Loucy (cell line): ENCODE measurements at regions not wholly inside any gene's neighbourhood (a gene's known extent, or its start where the extent isn't known, plus 50 kb on each side); places are given as distances from the start of the nearest gene placed in this dataset.

Experiments used
- H2AFZ ChIP-seq: fragments of 200-600 bp; sonication (generic); 2 replicates; pipeline ENCODE4 v1.6.0; 2016; ENCODE audit warnings: antibody characterized with exemption, mild to moderate bottlenecking, low read length, moderate library complexity
- H3F3A ChIP-seq: fragments of 200-600 bp; 2 replicates; pipeline ENCODE4 v1.6.0; 2016; ENCODE audit warnings: antibody characterized with exemption, low read depth, mild to moderate bottlenecking
- H3K27me3 ChIP-seq: fragments of 200-600 bp; sonication (generic); 2 replicates; pipeline ENCODE4 v1.6.1; 2014; ENCODE audit warnings: low read length, mild to moderate bottlenecking; ENCODE audit not compliant: insufficient read depth, poor library complexity, severe bottlenecking
- H3K36me3 ChIP-seq: fragments of 200-600 bp; sonication (generic); 2 replicates; pipeline ENCODE4 v1.6.1; 2016; ENCODE audit warnings: low read length; ENCODE audit not compliant: insufficient read depth
- H3K4me1 ChIP-seq: fragments of 200-600 bp; sonication (generic); 2 replicates; pipeline ENCODE4 v1.5.1; 2014; ENCODE audit warnings: low read length, mild to moderate bottlenecking; ENCODE audit not compliant: insufficient read depth, poor library complexity, severe bottlenecking
- H3K4me2 ChIP-seq: fragments of 200-600 bp; sonication (generic); 2 replicates; pipeline ENCODE4 v1.6.0; 2014; ENCODE audit warnings: antibody characterized with exemption, low read length, low read depth, mild to moderate bottlenecking; ENCODE audit not compliant: poor library complexity, severe bottlenecking
- H3K4me3 ChIP-seq: fragments of 200-600 bp; sonication (generic); 2 replicates; pipeline ENCODE4 v1.5.1; 2014; ENCODE audit warnings: low read length, mild to moderate bottlenecking, mixed read lengths; ENCODE audit not compliant: poor library complexity, severe bottlenecking
- H3K79me2 ChIP-seq: fragments of 200-600 bp; sonication (generic); 2 replicates; pipeline ENCODE4 v1.6.1; 2014; ENCODE audit warnings: low read length; ENCODE audit not compliant: insufficient read depth
- H3K9ac ChIP-seq: fragments of 200-600 bp; sonication (generic); 2 replicates; pipeline ENCODE4 v1.6.0; 2014; ENCODE audit warnings: mild to moderate bottlenecking, low read depth, low read length, moderate library complexity; ENCODE audit not compliant: poor library complexity, severe bottlenecking
- H3K9me2 ChIP-seq: fragments of 200-600 bp; sonication (generic); replicated peaks from 2 replicates; pipeline ENCODE4 v1.6.1; 2016; ENCODE audit warnings: low read depth, low read length, mixed read lengths
- H3K9me3 ChIP-seq: fragments of 200-600 bp; sonication (generic); 2 replicates; pipeline ENCODE4 v1.6.1; 2014; ENCODE audit warnings: mild to moderate bottlenecking, antibody characterized with exemption, low read length, low read depth; ENCODE audit not compliant: insufficient read depth
- H4K20me1 ChIP-seq: fragments of 200-600 bp; sonication (generic); 2 replicates; pipeline ENCODE4 v1.6.0; 2014; ENCODE audit warnings: antibody characterized with exemption, low read length, mild to moderate bottlenecking; ENCODE audit not compliant: insufficient read depth, poor library complexity, severe bottlenecking
- EZH2phosphoT487 ChIP-seq: fragments of 200-600 bp; IDR thresholded peaks from 2 replicates; pipeline ENCODE4 v1.6.1; 2018; ENCODE audit warnings: antibody characterized with exemption, mild to moderate bottlenecking, moderate library complexity, borderline replicate concordance
- TF ChIP-seq, protein P1 (sequence below): fragments of 200-600 bp; sonication (generic); conservative IDR thresholded peaks from 2 replicates; pipeline ENCODE4 v1.5.1; 2014; ENCODE audit warnings: mild to moderate bottlenecking, antibody characterized with exemption, low read length

DNA sequence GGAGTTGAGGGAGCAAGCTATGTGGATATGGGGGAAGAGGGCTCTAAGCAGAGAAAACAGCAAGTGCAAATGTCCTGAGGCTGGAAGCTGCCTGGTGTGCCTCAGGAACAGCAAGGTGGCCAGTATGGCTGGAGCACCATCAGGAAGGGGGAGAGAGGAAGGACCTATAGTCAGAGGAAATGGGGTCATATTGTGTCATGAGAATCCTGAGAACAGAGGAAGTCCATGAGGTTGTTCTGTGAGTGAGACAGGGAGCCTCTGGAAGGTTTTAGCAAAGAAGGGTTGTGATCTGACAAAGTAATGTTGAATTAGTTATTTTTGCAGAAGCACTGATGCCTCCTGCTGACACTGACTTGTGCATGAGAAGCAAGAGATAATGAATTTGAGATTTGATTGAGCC lies 204.3 kb downstream of the PTEN start:
- no peaks in the 10 kb centered on the region for H3K27me3 ChIP-seq
- H3F3A ChIP-seq = no peaks in the 10 kb centered on the region
- peaks cover 72% of the 10 kb centered on the region for H3K4me1 ChIP-seq
- TF ChIP-seq EZH2phosphoT487 = no peak
- TF ChIP-seq, protein P1, sequence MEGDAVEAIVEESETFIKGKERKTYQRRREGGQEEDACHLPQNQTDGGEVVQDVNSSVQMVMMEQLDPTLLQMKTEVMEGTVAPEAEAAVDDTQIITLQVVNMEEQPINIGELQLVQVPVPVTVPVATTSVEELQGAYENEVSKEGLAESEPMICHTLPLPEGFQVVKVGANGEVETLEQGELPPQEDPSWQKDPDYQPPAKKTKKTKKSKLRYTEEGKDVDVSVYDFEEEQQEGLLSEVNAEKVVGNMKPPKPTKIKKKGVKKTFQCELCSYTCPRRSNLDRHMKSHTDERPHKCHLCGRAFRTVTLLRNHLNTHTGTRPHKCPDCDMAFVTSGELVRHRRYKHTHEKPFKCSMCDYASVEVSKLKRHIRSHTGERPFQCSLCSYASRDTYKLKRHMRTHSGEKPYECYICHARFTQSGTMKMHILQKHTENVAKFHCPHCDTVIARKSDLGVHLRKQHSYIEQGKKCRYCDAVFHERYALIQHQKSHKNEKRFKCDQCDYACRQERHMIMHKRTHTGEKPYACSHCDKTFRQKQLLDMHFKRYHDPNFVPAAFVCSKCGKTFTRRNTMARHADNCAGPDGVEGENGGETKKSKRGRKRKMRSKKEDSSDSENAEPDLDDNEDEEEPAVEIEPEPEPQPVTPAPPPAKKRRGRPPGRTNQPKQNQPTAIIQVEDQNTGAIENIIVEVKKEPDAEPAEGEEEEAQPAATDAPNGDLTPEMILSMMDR = no peak
- no peak overlapping the region for H3K4me2 ChIP-seq
- H2AFZ ChIP-seq = no peak overlapping the region
- no peaks in the 10 kb centered on the region for H3K9me3 ChIP-seq
- H3K36me3 ChIP-seq = no peaks in the 10 kb centered on the region
- H3K9me2 ChIP-seq = no peaks in the 10 kb centered on the region
- no peak overlapping the region for H3K4me3 ChIP-seq
- H3K9ac ChIP-seq = no peak overlapping the region
- H3K79me2 ChIP-seq = no peaks in the 10 kb centered on the region
- H4K20me1 ChIP-seq = no peaks in the 10 kb centered on the region

GRCh38 chr10:88069338-88069737 lies 205.9 kb downstream of the PTEN start:
- Histone ChIP-seq H3K4me2 (peak overlapping the region; percentile 40), H2AFZ (no peak overlapping the region), H3K79me2 (no peaks in the 10 kb centered on the region), H3K9ac (peak overlapping the region; percentile 39), H3F3A (no peaks in the 10 kb centered on the region), H3K4me3 (no peak overlapping the region), H3K9me3 (no peaks in the 10 kb centered on the region), H3K36me3 (no peaks in the 10 kb centered on the region), H3K4me1 (peaks cover 59% of the 10 kb centered on the region), H4K20me1 (no peaks in the 10 kb centered on the region), H3K9me2 (no peaks in the 10 kb centered on the region), H3K27me3 (no peaks in the 10 kb centered on the region)
- TF ChIP-seq, protein P1 = no peak
- TF ChIP-seq EZH2phosphoT487 = no peak

- no peaks in the 10 kb centered on the region for H3F3A ChIP-seq
- no peaks in the 10 kb centered on the region for H3K79me2 ChIP-seq
- no peaks in the 10 kb centered on the region for H4K20me1 ChIP-seq
- peak overlapping the region; percentile 40 for H3K4me2 ChIP-seq
- TF ChIP-seq EZH2phosphoT487 = no peak
- TF ChIP-seq, protein P1 = no peak
- H2AFZ ChIP-seq = no peak overlapping the region
- no peaks in the 10 kb centered on the region for H3K9me2 ChIP-seq
- H3K9ac ChIP-seq = no peak overlapping the region
- H3K4me1 ChIP-seq = peaks cover 50% of the 10 kb centered on the region
- no peak overlapping the region for H3K4me3 ChIP-seq
- no peaks in the 10 kb centered on the region for H3K36me3 ChIP-seq
- H3K9me3 ChIP-seq = no peaks in the 10 kb centered on the region
- no peaks in the 10 kb centered on the region for H3K27me3 ChIP-seq
Measured at GRCh38 chr10:88070080-88070880, 206.9 kb downstream of the PTEN start.
